Neuronal stem cell (in vitro differentiated cells): ENCODE measurements at regions not wholly inside any gene's neighbourhood (a gene's known extent, or its start where the extent isn't known, plus 50 kb on each side); places are given as distances from the start of the nearest gene placed in this dataset.
"Not testable (repeated sequence)": the region's sequence is repeated elsewhere in the genome, so short reads cannot be mapped to it uniquely, and the experiment has no call there.

ENCODE experiments used
- DNase-seq: peaks from one replicate; pipeline ENCODE4 v3.0.0-alpha.2; 2013; ENCODE audit warnings: low spot score
- H2AFZ ChIP-seq: one replicate; pipeline ENCODE4 v1.6.1; 2013; ENCODE audit warnings: mild to moderate bottlenecking, low read length, inconsistent platforms
- H2AK5ac ChIP-seq: 2 replicates; pipeline ENCODE4 v1.6.1; 2013; ENCODE audit warnings: low read depth, mild to moderate bottlenecking, inconsistent platforms, low read length, moderate library complexity, mixed read lengths
- H2BK120ac ChIP-seq: 2 replicates; pipeline ENCODE4 v1.6.1; 2013; ENCODE audit warnings: low read depth, mild to moderate bottlenecking, inconsistent platforms, low read length, moderate library complexity, mixed read lengths
- H2BK12ac ChIP-seq: one replicate; pipeline ENCODE4 v1.6.1; 2013; ENCODE audit warnings: low read length, inconsistent platforms
- H2BK15ac ChIP-seq: 2 replicates; pipeline ENCODE4 v1.6.1; 2013; ENCODE audit warnings: mild to moderate bottlenecking, low read length, inconsistent platforms, mixed read lengths
- H2BK5ac ChIP-seq: one replicate; pipeline ENCODE4 v1.6.1; 2013; ENCODE audit warnings: inconsistent platforms, mild to moderate bottlenecking, low read length, moderate library complexity
- H3K14ac ChIP-seq: one replicate; pipeline ENCODE4 v1.6.1; 2013; ENCODE audit warnings: low read length, inconsistent platforms
- H3K18ac ChIP-seq: 2 replicates; pipeline ENCODE4 v1.6.1; 2013; ENCODE audit warnings: low read length, inconsistent platforms
- H3K23ac ChIP-seq: 2 replicates; pipeline ENCODE4 v1.6.1; 2013; ENCODE audit warnings: low read depth, mild to moderate bottlenecking, mixed read lengths, low read length, inconsistent platforms; ENCODE audit not compliant: poor library complexity
- H3K27ac ChIP-seq: replicated peaks from 3 replicates; pipeline ENCODE4 v1.5.1; 2013; ENCODE audit warnings: low read length, inconsistent platforms
- H3K27me3 ChIP-seq, 3 experiments: 2 replicates each; pipeline ENCODE4 v1.6.1; 2013; ENCODE audit warnings: low read length in 3 of 3, mild to moderate bottlenecking in 2 of 3, inconsistent platforms in 1 of 3, low read depth in 1 of 3, mixed read lengths in 1 of 3, moderate library complexity in 1 of 3; ENCODE audit not compliant: control insufficient read depth in 3 of 3, insufficient read depth in 3 of 3
- H3K36me3 ChIP-seq, 2 donors: replicated peaks in 1 of 2; 2 replicates each; pipeline ENCODE4 v1.6.1; 2013; ENCODE audit warnings: low read length in 2 of 2; ENCODE audit not compliant: control insufficient read depth in 2 of 2, insufficient read depth in 2 of 2
- H3K4ac ChIP-seq: 2 replicates; pipeline ENCODE4 v1.6.1; 2013; ENCODE audit warnings: inconsistent platforms, mild to moderate bottlenecking, low read length, moderate library complexity
- H3K4me1 ChIP-seq, 2 donors: 1 replicate in 1 of 2; 2 replicates in 1 of 2; pipeline ENCODE4 v1.6.1; 2013; ENCODE audit warnings: low read length in 2 of 2, low read depth in 1 of 2; ENCODE audit not compliant: control insufficient read depth in 2 of 2, insufficient read depth in 1 of 2
- H3K4me2 ChIP-seq: one replicate; pipeline ENCODE4 v1.6.1; 2013; ENCODE audit warnings: mild to moderate bottlenecking, low read length, inconsistent platforms; ENCODE audit not compliant: insufficient read depth, poor library complexity, severe bottlenecking
- H3K4me3 ChIP-seq, 2 donors: 2 replicates each; pipeline ENCODE4 v1.5.1; 2013; ENCODE audit warnings: low read length in 2 of 2, mild to moderate bottlenecking in 2 of 2, inconsistent platforms in 1 of 2, moderate library complexity in 1 of 2
- H3K79me1 ChIP-seq: one replicate; pipeline ENCODE4 v1.6.1; 2013; ENCODE audit warnings: low read depth, mild to moderate bottlenecking, inconsistent platforms, low read length, moderate library complexity
- H3K9ac ChIP-seq: one replicate; pipeline ENCODE4 v1.6.1; 2013; ENCODE audit warnings: mild to moderate bottlenecking, low read depth, low read length, inconsistent platforms; ENCODE audit not compliant: poor library complexity
- H3K9me3 ChIP-seq, 2 donors: replicated peaks in 1 of 2; 2 replicates each; pipeline versions ENCODE3 to v1.6.1; 2013; ENCODE audit warnings: low read length in 2 of 2, mild to moderate bottlenecking in 2 of 2, inconsistent platforms in 1 of 2, low read depth in 1 of 2, mixed read lengths in 1 of 2, moderate library complexity in 1 of 2; ENCODE audit not compliant: control insufficient read depth in 2 of 2, insufficient read depth in 1 of 2
- H4K8ac ChIP-seq: one replicate; pipeline ENCODE4 v1.6.1; 2013; ENCODE audit warnings: low read depth, mild to moderate bottlenecking, inconsistent platforms, low read length, moderate library complexity
- H4K91ac ChIP-seq: one replicate; pipeline ENCODE4 v1.6.1; 2013; ENCODE audit warnings: low read length, low read depth, mild to moderate bottlenecking, inconsistent platforms; ENCODE audit not compliant: poor library complexity
- WGBS, 2 donors: extraction: QIAGEN DNeasy Blood & Tissue Kit; methylation state at CpG; one replicate each; pipeline ENCODE4 v1.1.7; 2013; ENCODE audit warnings: missing lambda C conversion rate in 2 of 2, mixed read lengths in 1 of 2; ENCODE audit not compliant: insufficient read length in 2 of 2, insufficient replicate concordance in 1 of 2; ENCODE audit errors: extremely low coverage in 2 of 2; 5-methylcytosine and 5-hydroxymethylcytosine counted together

DNA sequence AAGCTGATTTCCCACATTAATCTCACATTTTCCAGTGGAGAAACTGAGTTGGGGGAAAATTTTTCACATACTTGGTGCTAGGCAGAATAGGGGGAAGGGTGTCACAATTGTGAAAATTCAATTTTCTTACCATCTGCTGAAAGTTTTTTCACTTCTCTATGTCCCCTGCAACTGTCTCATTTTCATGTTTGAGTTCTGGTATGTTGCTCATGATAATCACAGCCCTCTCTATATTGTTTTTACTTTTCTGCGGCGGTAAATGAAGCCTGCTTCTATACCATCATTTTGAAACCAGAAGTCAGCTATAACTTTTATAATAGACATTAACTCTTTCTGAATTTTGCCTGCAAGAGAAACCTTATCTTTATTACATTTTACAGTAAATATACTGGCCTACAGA is 1664.5 kb downstream of the EFNA5 start:
- no peak overlapping the region for H2BK120ac ChIP-seq
- no peak overlapping the region for H2BK5ac ChIP-seq
- no peak overlapping the region for H2AK5ac ChIP-seq
- no peak overlapping the region for H4K91ac ChIP-seq
- no peak overlapping the region for H3K4me2 ChIP-seq
- no peak overlapping the region for H3K4ac ChIP-seq
- H3K9me3 ChIP-seq: no peaks in the 10 kb centered on the region
- no peak for DNase-seq
- no peak overlapping the region for H2BK15ac ChIP-seq
- H3K14ac ChIP-seq: no peak overlapping the region
- no peak overlapping the region for H3K9ac ChIP-seq
- H3K36me3 ChIP-seq: no peaks in the 10 kb centered on the region
- H3K4me1 ChIP-seq: peaks cover 0 to 3% of the 10 kb centered on the region in 2 donors
- H3K27me3 ChIP-seq: no peaks in the 10 kb centered on the region
- no peak overlapping the region for H2AFZ ChIP-seq
- peaks cover 1% of the 10 kb centered on the region for H3K79me1 ChIP-seq
- H3K4me3 ChIP-seq: no peak overlapping the region
- H4K8ac ChIP-seq: no peak overlapping the region
- WGBS, 2 donors: no CpG with 5 or more reads among the region's 2 CpGs
- H3K18ac ChIP-seq: no peak overlapping the region
- H3K23ac ChIP-seq: no peak overlapping the region
- H3K27ac ChIP-seq: no peak overlapping the region
- no peak overlapping the region for H2BK12ac ChIP-seq

DNA sequence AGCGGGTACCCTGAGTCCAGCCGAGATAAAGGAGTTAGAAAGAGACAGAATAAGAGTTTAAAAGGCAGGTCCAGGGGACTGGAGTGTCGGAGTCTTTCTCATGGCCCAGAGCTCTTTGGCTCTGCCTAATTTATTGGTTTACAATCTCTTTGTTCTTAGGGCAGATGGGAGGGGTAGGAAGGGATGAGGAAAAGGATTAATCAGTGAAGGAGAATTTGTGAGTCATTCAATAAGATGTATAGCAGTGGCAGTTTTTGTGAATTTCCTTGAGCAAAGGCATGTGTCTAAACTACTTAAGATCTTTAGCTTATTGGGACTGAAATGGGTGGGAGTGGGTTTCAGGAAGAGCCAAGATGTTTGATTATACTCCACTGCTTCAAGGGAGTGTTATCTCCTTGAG is 1671.7 kb downstream of the EFNA5 start:
- not testable (repeated sequence) for H3K9me3 ChIP-seq, H3K27ac ChIP-seq, H4K8ac ChIP-seq, H3K14ac ChIP-seq, H3K23ac ChIP-seq, H4K91ac ChIP-seq, H3K4me1 ChIP-seq, H2BK12ac ChIP-seq, H2AK5ac ChIP-seq, H2BK15ac ChIP-seq, DNase-seq, H3K9ac ChIP-seq, H3K4me2 ChIP-seq, H2BK120ac ChIP-seq, H3K27me3 ChIP-seq, H3K36me3 ChIP-seq, H3K18ac ChIP-seq, H2AFZ ChIP-seq, H3K4ac ChIP-seq, H3K79me1 ChIP-seq, H3K4me3 ChIP-seq, H2BK5ac ChIP-seq
- no CpG with 5 or more reads among the region's 3 CpGs for WGBS, 2 donors

DNA sequence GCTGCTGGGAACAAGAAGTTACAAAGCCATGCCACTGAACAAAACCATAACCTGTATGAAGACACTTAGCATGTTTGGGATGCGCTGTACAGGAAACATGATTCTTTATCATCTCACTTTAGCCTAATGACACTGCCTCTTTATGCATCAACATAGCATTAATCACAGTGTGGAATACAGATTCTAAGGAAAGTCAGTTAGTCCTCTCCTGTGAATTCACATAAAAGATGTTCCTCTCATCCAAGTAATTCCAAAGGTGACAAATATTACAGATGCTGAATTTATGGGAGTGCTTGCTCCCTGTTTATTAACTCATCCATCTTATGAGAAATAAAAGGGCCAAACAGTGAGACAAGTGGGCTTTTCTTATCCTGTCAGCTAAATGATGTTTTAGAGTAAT is 1677.7 kb downstream of the EFNA5 start:
- no peak overlapping the region for H3K18ac ChIP-seq
- no peak overlapping the region for H2AK5ac ChIP-seq
- no peak overlapping the region for H2BK12ac ChIP-seq
- no peak overlapping the region for H3K23ac ChIP-seq
- no peak overlapping the region for H4K91ac ChIP-seq
- H3K4me1 ChIP-seq: no peaks in the 10 kb centered on the region
- H3K9me3 ChIP-seq: no peaks in the 10 kb centered on the region
- no peak overlapping the region for H3K27ac ChIP-seq
- no peaks in the 10 kb centered on the region for H3K79me1 ChIP-seq
- no peak for DNase-seq
- no peak overlapping the region for H3K14ac ChIP-seq
- H2BK5ac ChIP-seq: no peak overlapping the region
- H2BK15ac ChIP-seq: no peak overlapping the region
- no peak overlapping the region for H4K8ac ChIP-seq
- no peaks in the 10 kb centered on the region for H3K27me3 ChIP-seq
- no peak overlapping the region for H3K4ac ChIP-seq
- H3K36me3 ChIP-seq: no peaks in the 10 kb centered on the region
- no peak overlapping the region for H3K4me2 ChIP-seq
- H2AFZ ChIP-seq: no peak overlapping the region
- no peak overlapping the region for H2BK120ac ChIP-seq
- no peak overlapping the region for H3K4me3 ChIP-seq
- no CpG with 5 or more reads among the region's 1 CpG for WGBS, 2 donors
- no peak overlapping the region for H3K9ac ChIP-seq

DNA sequence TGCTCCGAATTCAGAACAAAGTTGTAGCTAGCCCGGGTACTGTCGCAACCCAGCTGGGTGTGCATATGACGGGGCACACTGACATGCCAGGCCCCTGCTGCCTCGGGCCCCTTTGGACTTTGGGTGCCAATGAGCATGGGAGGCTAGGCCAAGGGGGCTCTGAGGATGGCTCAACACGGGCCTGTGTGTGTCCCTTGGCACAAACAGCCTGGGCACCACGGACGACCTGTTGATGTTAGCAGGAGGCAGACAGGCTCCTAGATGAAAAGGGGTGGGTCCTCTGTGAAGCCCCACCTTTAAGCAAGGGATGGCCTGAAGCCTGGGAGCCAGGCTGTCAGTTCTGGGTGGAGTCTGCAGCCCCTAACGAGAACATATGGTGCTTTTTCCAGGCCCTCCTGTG is 1688.2 kb downstream of the EFNA5 start:
- Histone ChIP-seq H3K9me3 (peaks cover 0 to 5% of the 10 kb centered on the region in 2 donors), H3K4me3 (no peak overlapping the region), H3K79me1 (no peaks in the 10 kb centered on the region), H3K18ac (peak overlapping the region; percentile 35), H2BK15ac (no peak overlapping the region), H3K4me2 (no peak overlapping the region), H4K91ac (no peak overlapping the region), H3K27me3 (no peaks in the 10 kb centered on the region), H3K36me3 (no peaks in the 10 kb centered on the region), H2BK120ac (no peak overlapping the region), H3K27ac (no peak overlapping the region), H3K4me1 (no peaks in the 10 kb centered on the region), H4K8ac (no peak overlapping the region), H2BK12ac (no peak overlapping the region), H2AK5ac (peak overlapping the region; percentile 14), H3K9ac (no peak overlapping the region), H3K4ac (no peak overlapping the region), H3K23ac (peak overlapping the region; percentile 73), H3K14ac (no peak overlapping the region), H2AFZ (peak overlapping the region; percentile 5), H2BK5ac (no peak overlapping the region)
- no CpG with 5 or more reads among the region's 9 CpGs for WGBS, 2 donors
- no peak for DNase-seq
